ENCODE measurements at regions not wholly inside any gene's neighbourhood (a gene's known extent, or its start where the extent isn't known, plus 50 kb on each side); places are given as distances from the start of the nearest gene placed in this dataset.

DNA sequence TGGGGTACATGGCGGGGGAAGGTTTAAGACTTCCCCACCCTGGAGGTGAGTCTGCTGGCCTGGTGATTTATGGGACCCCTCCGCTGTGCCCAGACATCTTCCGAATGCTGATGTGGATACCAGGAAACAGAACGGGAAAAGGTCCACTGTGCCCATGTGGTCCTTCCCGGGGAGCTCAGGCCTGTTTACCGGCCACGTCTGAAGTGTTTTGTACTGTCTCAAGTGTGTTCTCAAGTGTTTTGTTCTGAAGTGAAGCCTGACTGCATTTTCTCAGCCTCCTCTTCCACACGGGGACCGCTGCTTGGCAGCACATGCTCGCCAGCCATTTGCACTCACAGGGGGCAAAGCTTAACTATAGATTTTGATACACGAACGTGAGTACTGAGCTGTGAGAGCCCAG lies 127.2 kb downstream of the TEX36 start:
- H3K27me3 ChIP-seq (replicated peaks in 2 of 5; ENCODE audit: control insufficient read depth in 4 of 5, insufficient read depth in 5 of 5, low read length in 4 of 5), result peaks cover 0 to 38% (median 2%) of the 10 kb centered on the region in 5 experiments
- CTCF ChIA-PET, result no interaction called here
- H3K27ac ChIP-seq (ENCODE audit: insufficient read depth in 1 of 2, low read depth in 1 of 2, low read length in 2 of 2, poor library complexity in 1 of 2, severe bottlenecking in 2 of 2), result no peak overlapping the region
- no peak overlapping the region for H3K4me3 ChIP-seq (ENCODE audit: control insufficient read depth in 1 of 7, extremely low read depth in 1 of 7, insufficient read depth in 4 of 7, low read depth in 2 of 7, low read length in 6 of 7)
- WGBS (ENCODE audit: insufficient coverage), result 83% methylated on average over 12 of the region's 12 CpGs
- POLR2A ChIA-PET, result no interaction called here
- no peak for DNase-seq
- no peaks in the 10 kb centered on the region for H3K36me3 ChIP-seq (ENCODE audit: control insufficient read depth in 4 of 4, insufficient read depth in 4 of 4, low read length in 3 of 4)
- H3K9me3 ChIP-seq (ENCODE audit: control extremely low read depth in 1 of 5, control insufficient read depth in 4 of 5, insufficient read depth in 2 of 5, low read depth in 1 of 5, low read length in 4 of 5), result peaks cover 0 to 12% (median 3%) of the 10 kb centered on the region in 5 experiments
- H3K4me1 ChIP-seq (ENCODE audit: control extremely low read depth in 1 of 4, control insufficient read depth in 4 of 4, insufficient read depth in 4 of 4, low read length in 3 of 4), result peaks cover 0 to 9% (median 1%) of the 10 kb centered on the region in 4 experiments

DNA sequence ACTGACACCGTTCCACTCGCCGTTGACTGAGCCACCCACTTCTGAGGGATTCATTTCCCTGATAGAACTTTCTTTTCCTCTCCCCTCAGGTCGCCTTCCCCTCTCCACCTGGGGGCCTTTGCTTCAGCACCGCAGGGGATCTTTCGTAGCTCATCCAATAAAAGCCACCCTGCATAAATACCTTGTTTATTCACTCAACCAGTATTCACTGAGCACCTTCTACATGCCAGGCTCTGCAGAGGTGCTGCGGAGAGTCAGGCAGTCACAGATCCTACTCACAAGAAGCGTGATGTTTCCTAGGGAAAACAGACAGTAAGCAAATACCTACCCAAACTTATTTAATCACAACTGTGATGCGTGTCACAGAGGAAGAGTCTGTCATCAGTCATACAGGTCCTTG lies 127.7 kb downstream of the TEX36 start:
- ChIA-PET CTCF (no interaction called here), POLR2A (no interaction called here)
- Histone ChIP-seq H3K27ac (ENCODE audit: insufficient read depth in 1 of 2, low read depth in 1 of 2, low read length in 2 of 2, poor library complexity in 1 of 2, severe bottlenecking in 2 of 2) (no peak overlapping the region), H3K36me3 (ENCODE audit: control insufficient read depth in 4 of 4, insufficient read depth in 4 of 4, low read length in 3 of 4) (no peaks in the 10 kb centered on the region), H3K4me1 (ENCODE audit: control extremely low read depth in 1 of 4, control insufficient read depth in 4 of 4, insufficient read depth in 4 of 4, low read length in 3 of 4) (peaks cover 0 to 9% (median 1%) of the 10 kb centered on the region in 4 experiments), H3K4me3 (ENCODE audit: control insufficient read depth in 1 of 7, extremely low read depth in 1 of 7, insufficient read depth in 4 of 7, low read depth in 2 of 7, low read length in 6 of 7) (no peak overlapping the region), H3K27me3 (replicated peaks in 2 of 5; ENCODE audit: control insufficient read depth in 4 of 5, insufficient read depth in 5 of 5, low read length in 4 of 5) (peaks cover 0 to 38% (median 2%) of the 10 kb centered on the region in 5 experiments), H3K9me3 (ENCODE audit: control extremely low read depth in 1 of 5, control insufficient read depth in 4 of 5, insufficient read depth in 2 of 5, low read depth in 1 of 5, low read length in 4 of 5) (peaks cover 0 to 12% (median 3%) of the 10 kb centered on the region in 5 experiments)
- DNase-seq, result no peak
- 83% methylated on average over 7 of the region's 9 CpGs for WGBS (ENCODE audit: insufficient coverage)

DNA sequence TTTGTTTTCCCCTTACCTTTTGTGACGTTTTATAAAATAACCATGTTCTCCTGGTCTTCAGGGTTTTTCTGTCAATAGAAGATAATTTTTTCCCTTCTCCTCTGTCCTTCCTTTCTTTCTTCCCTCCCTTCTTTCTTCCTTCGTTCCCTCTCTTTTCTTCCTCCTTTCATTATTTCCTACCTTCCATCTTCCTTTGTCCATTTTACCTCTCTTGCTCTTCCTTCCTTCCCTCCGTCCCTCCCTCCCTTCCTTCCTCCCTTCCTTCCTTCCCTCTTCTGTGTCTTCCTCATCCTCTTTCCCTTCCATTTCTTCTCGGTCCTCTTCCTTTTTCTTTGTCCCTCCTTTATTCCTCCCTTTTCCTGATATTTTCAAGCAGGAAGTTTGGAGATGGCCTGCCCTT lies 128.2 kb downstream of the TEX36 start:
- Histone ChIP-seq H3K4me3 (ENCODE audit: control insufficient read depth in 1 of 7, extremely low read depth in 1 of 7, insufficient read depth in 4 of 7, low read depth in 2 of 7, low read length in 6 of 7) (no peak overlapping the region), H3K4me1 (ENCODE audit: control extremely low read depth in 1 of 4, control insufficient read depth in 4 of 4, insufficient read depth in 4 of 4, low read length in 3 of 4) (peaks cover 0 to 9% (median 1%) of the 10 kb centered on the region in 4 experiments), H3K27ac (ENCODE audit: insufficient read depth in 1 of 2, low read depth in 1 of 2, low read length in 2 of 2, poor library complexity in 1 of 2, severe bottlenecking in 2 of 2) (no peak overlapping the region), H3K27me3 (replicated peaks in 2 of 5; ENCODE audit: control insufficient read depth in 4 of 5, insufficient read depth in 5 of 5, low read length in 4 of 5) (peaks cover 0 to 38% (median 2%) of the 10 kb centered on the region in 5 experiments), H3K36me3 (ENCODE audit: control insufficient read depth in 4 of 4, insufficient read depth in 4 of 4, low read length in 3 of 4) (no peaks in the 10 kb centered on the region), H3K9me3 (ENCODE audit: control extremely low read depth in 1 of 5, control insufficient read depth in 4 of 5, insufficient read depth in 2 of 5, low read depth in 1 of 5, low read length in 4 of 5) (peaks cover 0 to 12% (median 3%) of the 10 kb centered on the region in 5 experiments)
- POLR2A ChIA-PET, result no interaction called here
- WGBS (ENCODE audit: insufficient coverage), result 82% methylated on average over 3 of the region's 4 CpGs
- no peak for DNase-seq
- CTCF ChIA-PET, result no interaction called here

DNA sequence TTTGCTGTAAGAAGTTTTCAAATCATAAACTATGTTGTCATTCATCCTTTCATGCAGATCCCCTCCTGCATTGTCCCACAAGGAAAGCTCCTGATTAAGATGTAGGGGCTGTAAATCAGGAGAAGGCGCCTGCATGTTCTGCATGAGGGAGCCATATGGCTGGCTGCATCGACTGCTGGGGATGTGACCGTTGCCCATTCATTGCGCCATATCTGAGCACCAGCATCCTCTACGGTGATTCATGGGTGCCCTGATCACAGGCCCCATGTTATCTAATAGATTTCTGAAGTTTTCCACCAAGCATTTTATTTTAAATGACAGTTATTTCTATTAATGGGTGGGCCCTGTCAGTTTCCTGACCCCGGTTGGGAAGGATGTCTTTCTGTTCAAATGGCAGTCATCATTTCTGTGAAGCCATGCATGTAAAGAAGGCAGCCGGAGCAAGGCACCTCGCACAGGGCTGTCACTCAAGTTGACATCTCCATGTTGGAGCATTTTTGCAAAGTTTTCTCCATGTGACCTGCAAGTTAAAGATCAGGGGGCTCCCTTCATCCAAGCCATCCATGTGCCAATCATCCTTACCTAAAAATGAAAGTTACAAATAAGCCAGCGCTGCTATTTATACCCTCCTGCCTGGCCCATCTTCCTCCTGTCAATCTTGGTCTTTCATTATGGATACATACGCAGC lies 128.8 kb downstream of the TEX36 start:
- H3K27ac ChIP-seq (ENCODE audit: insufficient read depth in 1 of 2, low read depth in 1 of 2, low read length in 2 of 2, poor library complexity in 1 of 2, severe bottlenecking in 2 of 2), result no peak overlapping the region
- H3K36me3 ChIP-seq (ENCODE audit: control insufficient read depth in 4 of 4, insufficient read depth in 4 of 4, low read length in 3 of 4), result no peaks in the 10 kb centered on the region
- no peak for DNase-seq
- H3K9me3 ChIP-seq (ENCODE audit: control extremely low read depth in 1 of 5, control insufficient read depth in 4 of 5, insufficient read depth in 2 of 5, low read depth in 1 of 5, low read length in 4 of 5), result peaks cover 0 to 12% (median 3%) of the 10 kb centered on the region in 5 experiments
- peaks cover 0 to 38% (median 2%) of the 10 kb centered on the region in 5 experiments for H3K27me3 ChIP-seq (replicated peaks in 2 of 5; ENCODE audit: control insufficient read depth in 4 of 5, insufficient read depth in 5 of 5, low read length in 4 of 5)
- 91% methylated on average over 10 of the region's 10 CpGs for WGBS (ENCODE audit: insufficient coverage)
- ChIA-PET CTCF (no interaction called here), POLR2A (no interaction called here)
- H3K4me1 ChIP-seq (ENCODE audit: control extremely low read depth in 1 of 4, control insufficient read depth in 4 of 4, insufficient read depth in 4 of 4, low read length in 3 of 4), result peaks cover 0 to 9% (median 1%) of the 10 kb centered on the region in 4 experiments
- no peak overlapping the region for H3K4me3 ChIP-seq (ENCODE audit: control insufficient read depth in 1 of 7, extremely low read depth in 1 of 7, insufficient read depth in 4 of 7, low read depth in 2 of 7, low read length in 6 of 7)

DNA sequence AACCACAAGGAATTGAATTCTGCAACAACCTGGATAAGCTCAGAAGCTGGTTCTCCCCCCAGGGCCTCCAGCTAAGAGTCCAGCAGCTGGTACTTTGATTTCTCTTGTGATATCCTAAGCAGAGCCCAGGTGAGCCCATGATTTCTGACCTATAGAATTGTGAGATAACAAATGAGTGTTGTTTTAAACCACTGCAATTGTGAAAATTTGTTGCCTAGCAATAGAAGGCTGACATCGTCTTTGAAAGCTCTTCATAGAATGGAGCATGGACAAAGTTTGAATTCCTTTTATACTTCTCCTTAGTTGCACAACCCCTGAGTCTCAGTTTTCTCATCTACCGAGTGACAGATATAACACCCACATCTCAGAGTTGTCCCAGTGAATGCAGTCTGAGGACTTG lies 129.9 kb downstream of the TEX36 start:
- ChIA-PET CTCF (interaction anchor here (0.6 kb wide), 1 partner anchor 96 kb away, joined by 3 read pairs; no protein-coding TSS in a partner anchor), POLR2A (no interaction called here)
- WGBS (ENCODE audit: insufficient coverage), result 100% methylated on average over 1 of the region's 2 CpGs

DNA sequence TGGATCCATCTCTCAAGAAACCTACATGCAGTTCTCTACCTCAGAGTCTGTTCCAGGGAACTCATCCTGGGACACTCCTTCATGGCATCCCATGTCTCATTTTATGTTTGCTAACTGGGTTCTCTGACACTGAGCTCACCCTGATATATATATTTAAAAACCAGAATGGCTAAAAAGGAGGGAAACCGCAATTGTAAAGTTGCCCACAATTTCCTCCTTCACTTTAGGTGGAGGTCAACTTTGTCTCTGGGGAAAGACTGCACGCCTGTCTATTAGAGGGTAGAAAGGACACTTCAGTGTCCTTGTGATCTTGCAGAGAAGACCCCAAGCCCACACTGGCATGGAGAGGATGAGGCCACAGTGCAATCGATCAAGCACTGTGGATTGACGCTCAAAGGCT lies 131.7 kb downstream of the TEX36 start:
- 65% methylated on average over 3 of the region's 4 CpGs for WGBS (ENCODE audit: insufficient coverage)
- H3K27ac ChIP-seq (ENCODE audit: insufficient read depth in 1 of 2, low read depth in 1 of 2, low read length in 2 of 2, poor library complexity in 1 of 2, severe bottlenecking in 2 of 2), result no peak overlapping the region
- peaks cover 0 to 24% (median 6%) of the 10 kb centered on the region in 5 experiments for H3K27me3 ChIP-seq (replicated peaks in 2 of 5; ENCODE audit: control insufficient read depth in 4 of 5, insufficient read depth in 5 of 5, low read length in 4 of 5)
- H3K9me3 ChIP-seq (ENCODE audit: control extremely low read depth in 1 of 5, control insufficient read depth in 4 of 5, insufficient read depth in 2 of 5, low read depth in 1 of 5, low read length in 4 of 5), result peaks cover 0 to 12% (median 3%) of the 10 kb centered on the region in 5 experiments
- H3K4me3 ChIP-seq (ENCODE audit: control insufficient read depth in 1 of 7, extremely low read depth in 1 of 7, insufficient read depth in 4 of 7, low read depth in 2 of 7, low read length in 6 of 7), result no peak overlapping the region
- ChIA-PET POLR2A (no interaction called here), CTCF (no interaction called here)
- no peaks in the 10 kb centered on the region for H3K36me3 ChIP-seq (ENCODE audit: control insufficient read depth in 4 of 4, insufficient read depth in 4 of 4, low read length in 3 of 4)
- no peak for DNase-seq
- peaks cover 0 to 9% (median 1%) of the 10 kb centered on the region in 4 experiments for H3K4me1 ChIP-seq (ENCODE audit: control extremely low read depth in 1 of 4, control insufficient read depth in 4 of 4, insufficient read depth in 4 of 4, low read length in 3 of 4)

More for the DNA sequence above, 129.9 kb downstream of the TEX36 start:
- H3K27me3 ChIP-seq (replicated peaks in 2 of 5; ENCODE audit: control insufficient read depth in 4 of 5, insufficient read depth in 5 of 5, low read length in 4 of 5), result peaks cover 0 to 36% (median 2%) of the 10 kb centered on the region in 5 experiments
- no peak overlapping the region for H3K4me3 ChIP-seq (ENCODE audit: control insufficient read depth in 1 of 7, extremely low read depth in 1 of 7, insufficient read depth in 4 of 7, low read depth in 2 of 7, low read length in 6 of 7)
- no peaks in the 10 kb centered on the region for H3K36me3 ChIP-seq (ENCODE audit: control insufficient read depth in 4 of 4, insufficient read depth in 4 of 4, low read length in 3 of 4)
- peaks cover 0 to 12% (median 3%) of the 10 kb centered on the region in 5 experiments for H3K9me3 ChIP-seq (ENCODE audit: control extremely low read depth in 1 of 5, control insufficient read depth in 4 of 5, insufficient read depth in 2 of 5, low read depth in 1 of 5, low read length in 4 of 5)
- H3K27ac ChIP-seq (ENCODE audit: insufficient read depth in 1 of 2, low read depth in 1 of 2, low read length in 2 of 2, poor library complexity in 1 of 2, severe bottlenecking in 2 of 2), result no peak overlapping the region
- H3K4me1 ChIP-seq (ENCODE audit: control extremely low read depth in 1 of 4, control insufficient read depth in 4 of 4, insufficient read depth in 4 of 4, low read length in 3 of 4), result peaks cover 0 to 9% (median 1%) of the 10 kb centered on the region in 4 experiments
- DNase-seq, result no peak

DNA sequence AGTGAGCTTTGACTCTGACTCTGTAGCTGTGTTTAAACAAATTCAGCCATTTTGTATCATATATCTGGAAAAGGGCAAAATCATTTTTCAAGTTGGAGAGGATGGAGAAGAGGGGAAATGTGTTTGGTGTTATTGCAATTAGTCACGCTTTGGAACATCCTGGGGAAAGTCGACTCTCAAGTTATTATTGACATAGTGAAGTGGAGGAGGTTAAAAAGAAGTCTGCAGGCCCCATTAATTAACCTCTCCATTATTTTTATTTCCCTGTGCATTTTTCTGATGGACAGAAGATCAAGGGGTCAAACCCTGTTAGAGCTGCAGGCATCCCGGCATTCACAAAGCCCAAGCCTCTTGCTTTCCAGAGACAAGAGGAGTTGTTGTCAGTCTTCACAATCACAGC lies 132.6 kb downstream of the TEX36 start:
- Histone ChIP-seq H3K9me3 (ENCODE audit: control extremely low read depth in 1 of 5, control insufficient read depth in 4 of 5, insufficient read depth in 2 of 5, low read depth in 1 of 5, low read length in 4 of 5) (peaks cover 0 to 12% (median 3%) of the 10 kb centered on the region in 5 experiments), H3K27ac (ENCODE audit: insufficient read depth in 1 of 2, low read depth in 1 of 2, low read length in 2 of 2, poor library complexity in 1 of 2, severe bottlenecking in 2 of 2) (no peak overlapping the region), H3K36me3 (ENCODE audit: control insufficient read depth in 4 of 4, insufficient read depth in 4 of 4, low read length in 3 of 4) (no peaks in the 10 kb centered on the region), H3K4me3 (ENCODE audit: control insufficient read depth in 1 of 7, extremely low read depth in 1 of 7, insufficient read depth in 4 of 7, low read depth in 2 of 7, low read length in 6 of 7) (no peak overlapping the region), H3K4me1 (ENCODE audit: control extremely low read depth in 1 of 4, control insufficient read depth in 4 of 4, insufficient read depth in 4 of 4, low read length in 3 of 4) (peaks cover 0 to 9% (median 1%) of the 10 kb centered on the region in 4 experiments), H3K27me3 (replicated peaks in 2 of 5; ENCODE audit: control insufficient read depth in 4 of 5, insufficient read depth in 5 of 5, low read length in 4 of 5) (peaks cover 0 to 16% (median 4%) of the 10 kb centered on the region in 5 experiments)
- ChIA-PET POLR2A (no interaction called here), CTCF (no interaction called here)
- 100% methylated on average over 1 of the region's 3 CpGs for WGBS (ENCODE audit: insufficient coverage)
- no peak for DNase-seq

All from common myeloid progenitor, CD34-positive (primary cell).